ENCODE measurements at regions not wholly inside any gene's neighbourhood (a gene's known extent, or its start where the extent isn't known, plus 50 kb on each side); places are given as distances from the start of the nearest gene placed in this dataset.

GRCh38 chr5:93151121-93151520 is 429.9 kb downstream of the NR2F1-AS1 start:
- Histone ChIP-seq H3K27ac (ENCODE audit: insufficient read depth, low read depth, low read length) (peak overlapping the region; percentile 66), H3K4me2 (ENCODE audit: insufficient read depth, low read length) (peak overlapping the region; percentile 65), H3K36me3 (ENCODE audit: control insufficient read depth in 2 of 2, extremely low read depth in 1 of 2, insufficient read depth in 2 of 2, low read length in 2 of 2) (no peaks in the 10 kb centered on the region), H3K9me3 (replicated peaks; ENCODE audit: control insufficient read depth, insufficient read depth, low read length) (no peaks in the 10 kb centered on the region), H3K79me2 (ENCODE audit: control insufficient read depth, insufficient read depth, low read length) (no peaks in the 10 kb centered on the region), H4K20me1 (replicated peaks; ENCODE audit: control insufficient read depth, extremely low read depth, insufficient read depth, low read length) (no peaks in the 10 kb centered on the region), H3K4me3 (replicated peaks in 1 of 3; ENCODE audit: insufficient read depth in 1 of 3, low read depth in 1 of 3, low read length in 3 of 3) (no peak overlapping the region), H3K27me3 (ENCODE audit: control insufficient read depth in 2 of 2, insufficient read depth in 2 of 2, low read length in 2 of 2) (no peaks in the 10 kb centered on the region), H3K9me1 (replicated peaks; ENCODE audit: control insufficient read depth, extremely low read depth, insufficient read depth, low read length) (no peaks in the 10 kb centered on the region), H2AFZ (ENCODE audit: low read depth, low read length) (no peak overlapping the region), H3K4me1 (ENCODE audit: control insufficient read depth, extremely low read depth, insufficient read depth, low read length) (peaks cover 17% of the 10 kb centered on the region), H3K9ac (replicated peaks; ENCODE audit: extremely low read depth, insufficient read depth, low read length) (peak overlapping the region; percentile 39)
- intact Hi-C loops (cut with micrococcal nuclease) (loop anchor here (1.0 to 2.0 kb wide), 3 partner anchors 11 to 430 kb away; partner anchors contain the start of gene NR2F1-AS1), dilution Hi-C loops (cut with MboI; ENCODE audit: extremely low pct_ligation_motif_present, low sequenced_read_pairs) (no loop called here)
- FAIRE-seq, result peak; percentile 66
- POLR2A ChIA-PET, result interaction anchor here (0.6 kb wide), 1 partner anchor 55 kb away, joined by 3 read pairs; no protein-coding TSS in a partner anchor
- no TSS peak for BruUV-seq (replicated peaks)
- TF ChIP-seq, protein P1, sequence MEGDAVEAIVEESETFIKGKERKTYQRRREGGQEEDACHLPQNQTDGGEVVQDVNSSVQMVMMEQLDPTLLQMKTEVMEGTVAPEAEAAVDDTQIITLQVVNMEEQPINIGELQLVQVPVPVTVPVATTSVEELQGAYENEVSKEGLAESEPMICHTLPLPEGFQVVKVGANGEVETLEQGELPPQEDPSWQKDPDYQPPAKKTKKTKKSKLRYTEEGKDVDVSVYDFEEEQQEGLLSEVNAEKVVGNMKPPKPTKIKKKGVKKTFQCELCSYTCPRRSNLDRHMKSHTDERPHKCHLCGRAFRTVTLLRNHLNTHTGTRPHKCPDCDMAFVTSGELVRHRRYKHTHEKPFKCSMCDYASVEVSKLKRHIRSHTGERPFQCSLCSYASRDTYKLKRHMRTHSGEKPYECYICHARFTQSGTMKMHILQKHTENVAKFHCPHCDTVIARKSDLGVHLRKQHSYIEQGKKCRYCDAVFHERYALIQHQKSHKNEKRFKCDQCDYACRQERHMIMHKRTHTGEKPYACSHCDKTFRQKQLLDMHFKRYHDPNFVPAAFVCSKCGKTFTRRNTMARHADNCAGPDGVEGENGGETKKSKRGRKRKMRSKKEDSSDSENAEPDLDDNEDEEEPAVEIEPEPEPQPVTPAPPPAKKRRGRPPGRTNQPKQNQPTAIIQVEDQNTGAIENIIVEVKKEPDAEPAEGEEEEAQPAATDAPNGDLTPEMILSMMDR (IDR thresholded peaks at IDR 0.05; ENCODE audit: extremely low read depth in 1 of 2, insufficient read depth in 1 of 2, low read depth in 1 of 2, low read length in 2 of 2), result no peak
- TF ChIP-seq FOS (IDR thresholded peaks at IDR 0.05; ENCODE audit: borderline replicate concordance, insufficient read depth, low read length), result peak; percentile 69
- TF ChIP-seq MYC (IDR thresholded peaks at IDR 0.05; ENCODE audit: low read depth, low read length), result no peak
- TF ChIP-seq POLR2A (IDR thresholded peaks at IDR 0.05; ENCODE audit: low read depth, low read length), result no peak
- no peak for TF ChIP-seq GATA2 (IDR thresholded peaks at IDR 0.05; ENCODE audit: insufficient read depth, insufficient read length, low read depth, low read length)
- no peak for TF ChIP-seq POLR2AphosphoS5 (IDR thresholded peaks at IDR 0.05; ENCODE audit: insufficient read depth, low read depth, low read length)
- peak; percentile 58 for TF ChIP-seq JUN (IDR thresholded peaks at IDR 0.05; ENCODE audit: borderline replicate concordance, insufficient read depth, insufficient read length, low read depth)
- peak; percentile 83 for DNase-seq (ENCODE audit: low read depth, low spot score)
- CTCF ChIA-PET, result interaction anchor here (1.0 to 2.6 kb wide), 7 partner anchors 9 to 208 kb away, joined by 3 to 23 read pairs (median 4); no protein-coding TSS in a partner anchor

All from endothelial cell of umbilical vein (primary cell).